RPMI7951 (cell line): ENCODE measurements at regions not wholly inside any gene's neighbourhood (a gene's known extent, or its start where the extent isn't known, plus 50 kb on each side); places are given as distances from the start of the nearest gene placed in this dataset.

ENCODE experiments used
- DNase-seq: peaks from one replicate; pipeline ENCODE4 v3.0.0-alpha.2; 2012; ENCODE audit warnings: low read depth

- DNase-seq = peak; percentile 91
These were observed 144.3 kb downstream of the VAPA start for GRCh38 chr18:10057894-10058791.

- DNase-seq = peak; percentile 44
These were observed 146.0 kb downstream of the VAPA start for GRCh38 chr18:10059610-10060468.

- no peak for DNase-seq
These were observed 146.6 kb downstream of the VAPA start for GRCh38 chr18:10060469-10060782.

- DNase-seq = no peak
These were observed 147.0 kb downstream of the VAPA start for GRCh38 chr18:10060841-10061240.

GRCh38 chr18:10061566-10062140 lies 147.8 kb downstream of the VAPA start:
- no peak for DNase-seq

- no peak for DNase-seq
These were observed 148.8 kb downstream of the VAPA start for GRCh38 chr18:10062302-10063300.

- DNase-seq = no peak
These were observed 149.7 kb downstream of the VAPA start for GRCh38 chr18:10063489-10063888.

GRCh38 chr18:10064267-10064666 lies 150.5 kb downstream of the VAPA start:
- DNase-seq = no peak

- no peak for DNase-seq
These were observed 151.5 kb downstream of the VAPA start for GRCh38 chr18:10065296-10065695.

- DNase-seq = no peak
These were observed 154.1 kb downstream of the VAPA start for GRCh38 chr18:10067670-10068659.

GRCh38 chr18:10068766-10069567 lies 155.2 kb downstream of the VAPA start:
- no peak for DNase-seq

GRCh38 chr18:10070561-10071000 lies 156.8 kb downstream of the VAPA start:
- no peak for DNase-seq

- DNase-seq = peak; percentile 74
These were observed 158.9 kb downstream of the VAPA start for GRCh38 chr18:10072671-10073175.

- peak; percentile 76 for DNase-seq
These were observed 160.3 kb downstream of the VAPA start for GRCh38 chr18:10074110-10074509.

GRCh38 chr18:10074728-10075127 lies 160.9 kb downstream of the VAPA start:
- DNase-seq = no peak

GRCh38 chr18:10076502-10077030 lies 162.8 kb downstream of the VAPA start:
- DNase-seq = no peak

- no peak for DNase-seq
These were observed 164.2 kb downstream of the VAPA start for GRCh38 chr18:10077986-10078385.

GRCh38 chr18:10080372-10080771 lies 166.6 kb downstream of the VAPA start:
- DNase-seq = no peak

GRCh38 chr18:10081492-10081891 lies 167.7 kb downstream of the VAPA start:
- DNase-seq = no peak
